Neural progenitor cell (in vitro differentiated cells): ENCODE measurements at regions not wholly inside any gene's neighbourhood (a gene's known extent, or its start where the extent isn't known, plus 50 kb on each side); places are given as distances from the start of the nearest gene placed in this dataset.

Experiments used
- DNase-seq: peaks from one replicate; pipeline ENCODE4 v3.0.0-alpha.2; 2016; ENCODE audit warnings: low spot score
- H2AFZ ChIP-seq: fragments of 200-600 bp; sonication (generic); replicated peaks from 2 replicates; pipeline ENCODE4 v1.6.1; 2016; ENCODE audit warnings: antibody characterized with exemption
- H3F3A ChIP-seq: fragments of 200-600 bp; sonication (generic); 2 replicates; pipeline ENCODE4 v1.6.1; 2016; ENCODE audit warnings: antibody characterized with exemption, low read depth
- H3K27ac ChIP-seq: fragments of 200-600 bp; sonication (generic); 2 replicates; pipeline ENCODE4 v1.5.1; 2016; ENCODE audit warnings: mild to moderate bottlenecking
- H3K27me3 ChIP-seq: fragments of 200-600 bp; sonication (generic); 2 replicates; pipeline ENCODE4 v1.6.1; 2016; ENCODE audit warnings: mild to moderate bottlenecking, moderate library complexity
- H3K36me3 ChIP-seq: fragments of 200-600 bp; sonication (generic); 2 replicates; pipeline ENCODE4 v1.5.1; 2016
- H3K4me1 ChIP-seq: fragments of 200-600 bp; sonication (generic); 2 replicates; pipeline ENCODE4 v1.6.1; 2016; ENCODE audit warnings: mixed run types
- H3K4me2 ChIP-seq: fragments of 200-600 bp; sonication (generic); 2 replicates; pipeline ENCODE4 v1.6.1; 2016
- H3K4me3 ChIP-seq: fragments of 200-600 bp; sonication (generic); 2 replicates; pipeline ENCODE4 v1.5.1; 2016
- H3K79me2 ChIP-seq: fragments of 200-600 bp; sonication (generic); 2 replicates; pipeline ENCODE4 v1.6.1; 2016; ENCODE audit warnings: low read depth
- H3K9ac ChIP-seq: fragments of 200-600 bp; sonication (generic); 2 replicates; pipeline ENCODE4 v1.6.1; 2016
- H3K9me3 ChIP-seq: fragments of 200-600 bp; sonication (generic); 2 replicates; pipeline ENCODE4 v1.5.1; 2016; ENCODE audit warnings: low read depth
- H4K20me1 ChIP-seq: fragments of 200-600 bp; sonication (generic); 2 replicates; pipeline ENCODE4 v1.6.1; 2016; ENCODE audit warnings: low read depth
- H3K27ac Mint-ChIP-seq: 3 replicates; pipeline ENCODE4 v1.8.0; 2021; ENCODE audit warnings: mixed read lengths
- H3K27me3 Mint-ChIP-seq: 2 replicates; pipeline ENCODE4 v1.8.0; 2022; ENCODE audit warnings: low read depth, mild to moderate bottlenecking, inconsistent platforms, moderate library complexity, mixed read lengths; ENCODE audit not compliant: insufficient read depth
- H3K36me3 Mint-ChIP-seq: 3 replicates; pipeline ENCODE4 v1.8.0; 2021; ENCODE audit warnings: mixed read lengths
- H3K4me1 Mint-ChIP-seq: 3 replicates; pipeline ENCODE4 v1.8.0; 2021; ENCODE audit warnings: mixed read lengths
- H3K4me3 Mint-ChIP-seq: 3 replicates; pipeline ENCODE4 v1.8.0; 2021; ENCODE audit warnings: mild to moderate bottlenecking, moderate library complexity, mixed read lengths
- H3K9me3 Mint-ChIP-seq: 3 replicates; pipeline ENCODE4 v1.8.0; 2020; ENCODE audit warnings: mixed read lengths
- CTCF ChIP-seq: fragments of 200-600 bp; sonication (generic); IDR thresholded peaks from 2 replicates; pipeline ENCODE4 v1.5.1; 2017; ENCODE audit warnings: antibody characterized with exemption, mild to moderate bottlenecking
- EZH2 ChIP-seq: fragments of 200-600 bp; sonication (generic); IDR thresholded peaks from 2 replicates; pipeline ENCODE4 v1.6.1; 2017; ENCODE audit warnings: antibody characterized with exemption, mild to moderate bottlenecking, moderate library complexity
- EZH2phosphoT487 ChIP-seq: fragments of 200-600 bp; sonication (generic); IDR thresholded peaks from 2 replicates; pipeline ENCODE4 v1.6.1; 2017; ENCODE audit warnings: antibody characterized with exemption

- Histone ChIP-seq H3F3A (no peaks in the 10 kb centered on the region), H4K20me1 (no peaks in the 10 kb centered on the region), H3K4me1 (no peaks in the 10 kb centered on the region), H3K4me3 (no peak overlapping the region), H3K27ac (no peak overlapping the region), H3K36me3 (no peaks in the 10 kb centered on the region), H3K79me2 (no peaks in the 10 kb centered on the region), H3K27me3 (no peaks in the 10 kb centered on the region), H3K4me2 (no peak overlapping the region), H3K9ac (no peak overlapping the region), H3K9me3 (no peaks in the 10 kb centered on the region), H2AFZ (no peak overlapping the region)
- TF ChIP-seq EZH2 = no peak
- TF ChIP-seq EZH2phosphoT487 = no peak
- TF ChIP-seq CTCF = no peak
- Mint-ChIP-seq H3K36me3 (no peaks in the 10 kb centered on the region), H3K27ac (no peak overlapping the region), H3K4me1 (no peaks in the 10 kb centered on the region), H3K27me3 (no peaks in the 10 kb centered on the region), H3K4me3 (no peak overlapping the region), H3K9me3 (no peaks in the 10 kb centered on the region)
- no peak for DNase-seq
Measured at GRCh38 chr13:81916461-81916860, 1575.5 kb upstream of the SPRY2 start.

DNA sequence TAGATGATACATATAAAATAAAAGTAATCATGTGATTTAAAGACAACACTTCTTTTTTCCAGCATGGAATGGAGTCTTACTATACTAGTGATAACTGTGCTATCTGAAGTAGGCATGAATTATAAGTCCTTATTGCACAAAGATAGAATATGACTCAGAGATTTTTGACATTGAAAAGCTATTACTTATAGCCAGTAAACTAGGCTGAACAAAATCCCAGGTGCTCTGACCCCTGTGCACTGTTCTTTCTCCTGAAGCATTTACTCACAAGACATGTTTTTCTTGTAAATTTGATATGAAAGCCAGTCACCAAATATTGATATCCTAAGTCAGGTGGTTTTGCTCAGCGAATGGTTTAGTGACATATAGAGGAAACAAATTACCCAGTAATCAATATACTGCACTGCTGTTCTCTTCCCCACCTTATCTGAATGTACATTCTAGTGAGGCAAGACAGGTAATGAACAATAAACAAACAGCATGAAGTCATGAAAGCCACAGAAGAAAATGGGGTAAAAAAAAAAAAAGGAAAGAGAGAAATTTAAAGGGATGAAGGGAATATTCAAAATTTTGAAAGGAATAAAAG lies 1567.0 kb upstream of the SPRY2 start:
- Mint-ChIP-seq H3K27ac (no peak overlapping the region), H3K4me3 (no peak overlapping the region), H3K9me3 (no peaks in the 10 kb centered on the region), H3K4me1 (no peaks in the 10 kb centered on the region), H3K36me3 (no peaks in the 10 kb centered on the region), H3K27me3 (no peaks in the 10 kb centered on the region)
- TF ChIP-seq EZH2phosphoT487 (no peak), CTCF (no peak), EZH2 (no peak)
- Histone ChIP-seq H3K9ac (no peak overlapping the region), H3K9me3 (no peaks in the 10 kb centered on the region), H3K4me3 (no peak overlapping the region), H4K20me1 (no peaks in the 10 kb centered on the region), H3K27me3 (no peaks in the 10 kb centered on the region), H3K79me2 (no peaks in the 10 kb centered on the region), H3F3A (no peaks in the 10 kb centered on the region), H2AFZ (no peak overlapping the region), H3K4me1 (no peaks in the 10 kb centered on the region), H3K4me2 (no peak overlapping the region), H3K27ac (no peak overlapping the region), H3K36me3 (no peaks in the 10 kb centered on the region)
- no peak for DNase-seq

DNA sequence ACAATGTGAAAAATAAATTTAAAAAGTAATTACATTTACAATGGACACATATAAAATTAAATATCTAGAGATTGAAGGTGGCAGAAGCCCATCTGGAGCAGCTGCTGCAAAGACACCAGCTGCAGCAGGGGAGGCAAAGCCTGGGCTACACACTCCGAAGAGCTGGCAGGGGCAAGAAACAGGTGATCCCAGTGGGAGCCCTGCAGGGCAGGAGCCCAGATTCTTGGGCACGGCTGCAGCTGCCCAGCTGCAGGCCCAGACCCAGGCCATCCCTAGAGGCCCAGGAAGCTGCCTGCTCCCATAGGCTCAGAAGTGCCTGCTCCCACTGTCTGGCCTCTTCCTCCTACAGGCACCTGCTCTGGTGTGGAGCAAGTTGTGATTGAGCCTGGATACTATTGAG lies 1547.9 kb upstream of the SPRY2 start:
- Mint-ChIP-seq H3K4me1 (no peaks in the 10 kb centered on the region), H3K36me3 (no peaks in the 10 kb centered on the region), H3K9me3 (peaks cover 15% of the 10 kb centered on the region), H3K27ac (no peak overlapping the region), H3K27me3 (no peaks in the 10 kb centered on the region), H3K4me3 (no peak overlapping the region)
- H3F3A ChIP-seq = no peaks in the 10 kb centered on the region
- no peaks in the 10 kb centered on the region for H3K27me3 ChIP-seq
- H3K4me2 ChIP-seq = no peak overlapping the region
- no peaks in the 10 kb centered on the region for H3K9me3 ChIP-seq
- no peaks in the 10 kb centered on the region for H4K20me1 ChIP-seq
- H3K4me1 ChIP-seq = no peaks in the 10 kb centered on the region
- H3K79me2 ChIP-seq = no peaks in the 10 kb centered on the region
- no peak for DNase-seq
- no peaks in the 10 kb centered on the region for H3K36me3 ChIP-seq
- no peak overlapping the region for H3K27ac ChIP-seq
- no peak overlapping the region for H3K4me3 ChIP-seq
- H2AFZ ChIP-seq = no peak overlapping the region
- no peak for TF ChIP-seq EZH2phosphoT487
- no peak for TF ChIP-seq EZH2
- TF ChIP-seq CTCF = no peak
- no peak overlapping the region for H3K9ac ChIP-seq
